GM12874 (cell line): ENCODE measurements at regions not wholly inside any gene's neighbourhood (a gene's known extent, or its start where the extent isn't known, plus 50 kb on each side); places are given as distances from the start of the nearest gene placed in this dataset.

Experiments
- CTCF ChIP-seq: IDR thresholded peaks from 2 replicates; pipeline ENCODE4 v1.5.1; 2011; ENCODE audit warnings: low read depth, mild to moderate bottlenecking, control low read depth, low read length, moderate library complexity; ENCODE audit not compliant: insufficient read depth

- no peak for TF ChIP-seq CTCF
These were observed 436.0 kb upstream of the CA10 start for GRCh38 chr17:52594516-52594915.

GRCh38 chr17:52546990-52547389, 388.5 kb upstream of the CA10 start:
- no peak for TF ChIP-seq CTCF

GRCh38 chr17:52546493-52546892, 388.0 kb upstream of the CA10 start:
- no peak for TF ChIP-seq CTCF

GRCh38 chr17:52537421-52537820, 378.9 kb upstream of the CA10 start:
- TF ChIP-seq CTCF: no peak

GRCh38 chr17:52536489-52536888, 378.0 kb upstream of the CA10 start:
- TF ChIP-seq CTCF: no peak

- TF ChIP-seq CTCF: no peak
These were observed 373.9 kb upstream of the CA10 start for GRCh38 chr17:52532373-52532772.

GRCh38 chr17:52524096-52524637, 365.7 kb upstream of the CA10 start:
- TF ChIP-seq CTCF: no peak
